ENCODE measurements at regions not wholly inside any gene's neighbourhood (a gene's known extent, or its start where the extent isn't known, plus 50 kb on each side); places are given as distances from the start of the nearest gene placed in this dataset.

- Histone ChIP-seq H3K27me3 (ENCODE audit: control insufficient read depth, insufficient read depth, low read length) (no peaks in the 10 kb centered on the region), H3K4me1 (ENCODE audit: control insufficient read depth, insufficient read depth, low read length, poor library complexity, severe bottlenecking) (no peaks in the 10 kb centered on the region), H3K27ac (ENCODE audit: insufficient read depth, low read length, poor library complexity, severe bottlenecking) (no peak overlapping the region), H3K9me3 (ENCODE audit: control insufficient read depth in 2 of 2, low read length in 2 of 2) (no peaks in the 10 kb centered on the region), H3K4me3 (ENCODE audit: low read depth, low read length) (no peak overlapping the region), H3K36me3 (ENCODE audit: control insufficient read depth, insufficient read depth, low read length) (no peaks in the 10 kb centered on the region)
- no peaks in the 10 kb centered on the region for H3K27me3 Mint-ChIP-seq
- no peak overlapping the region for H3K27ac Mint-ChIP-seq
- H3K36me3 Mint-ChIP-seq, result no peaks in the 10 kb centered on the region
- no peak overlapping the region for H3K4me3 Mint-ChIP-seq
- H3K9me3 Mint-ChIP-seq, result no peaks in the 10 kb centered on the region
- no peak for DNase-seq
- no peak for ATAC-seq (ENCODE audit: low read depth in 2 of 2)
- H3K4me1 Mint-ChIP-seq, result no peaks in the 10 kb centered on the region
Measured at GRCh38 chrX:96447161-96447560, 237.5 kb upstream of the DIAPH2 start.

GRCh38 chrX:96449191-96449590, 235.5 kb upstream of the DIAPH2 start:
- DNase-seq (no peak), ATAC-seq (ENCODE audit: low read depth in 2 of 2) (no peak)
- Mint-ChIP-seq H3K4me1 (no peaks in the 10 kb centered on the region), H3K27ac (no peak overlapping the region), H3K9me3 (no peaks in the 10 kb centered on the region), H3K27me3 (no peaks in the 10 kb centered on the region), H3K36me3 (no peaks in the 10 kb centered on the region), H3K4me3 (no peak overlapping the region)
- Histone ChIP-seq H3K9me3 (ENCODE audit: control insufficient read depth in 2 of 2, low read length in 2 of 2) (no peaks in the 10 kb centered on the region), H3K4me3 (ENCODE audit: low read depth, low read length) (no peak overlapping the region), H3K27me3 (ENCODE audit: control insufficient read depth, insufficient read depth, low read length) (no peaks in the 10 kb centered on the region), H3K36me3 (ENCODE audit: control insufficient read depth, insufficient read depth, low read length) (no peaks in the 10 kb centered on the region), H3K27ac (ENCODE audit: insufficient read depth, low read length, poor library complexity, severe bottlenecking) (no peak overlapping the region), H3K4me1 (ENCODE audit: control insufficient read depth, insufficient read depth, low read length, poor library complexity, severe bottlenecking) (no peaks in the 10 kb centered on the region)

- no peak overlapping the region for H3K27ac Mint-ChIP-seq
- no peak for DNase-seq
Measured at GRCh38 chrX:96449896-96450295, 234.7 kb upstream of the DIAPH2 start.

GRCh38 chrX:96453139-96453538, 231.5 kb upstream of the DIAPH2 start:
- no peak for ATAC-seq (ENCODE audit: low read depth in 2 of 2)
- no peak overlapping the region for H3K27ac ChIP-seq (ENCODE audit: insufficient read depth, low read length, poor library complexity, severe bottlenecking)
- no peaks in the 10 kb centered on the region for H3K36me3 ChIP-seq (ENCODE audit: control insufficient read depth, insufficient read depth, low read length)
- H3K4me1 Mint-ChIP-seq, result no peaks in the 10 kb centered on the region
- H3K36me3 Mint-ChIP-seq, result no peaks in the 10 kb centered on the region
- no peak overlapping the region for H3K4me3 ChIP-seq (ENCODE audit: low read depth, low read length)
- H3K9me3 Mint-ChIP-seq, result no peaks in the 10 kb centered on the region
- H3K4me1 ChIP-seq (ENCODE audit: control insufficient read depth, insufficient read depth, low read length, poor library complexity, severe bottlenecking), result no peaks in the 10 kb centered on the region
- no peak overlapping the region for H3K4me3 Mint-ChIP-seq
- no peak overlapping the region for H3K27ac Mint-ChIP-seq
- DNase-seq, result no peak
- H3K9me3 ChIP-seq (ENCODE audit: control insufficient read depth in 2 of 2, low read length in 2 of 2), result no peaks in the 10 kb centered on the region
- no peaks in the 10 kb centered on the region for H3K27me3 ChIP-seq (ENCODE audit: control insufficient read depth, insufficient read depth, low read length)
- H3K27me3 Mint-ChIP-seq, result no peaks in the 10 kb centered on the region

More at GRCh38 chrX:96449896-96450295, 234.7 kb upstream of the DIAPH2 start:
- Mint-ChIP-seq H3K4me3 (no peak overlapping the region), H3K36me3 (no peaks in the 10 kb centered on the region), H3K4me1 (no peaks in the 10 kb centered on the region), H3K9me3 (no peaks in the 10 kb centered on the region), H3K27me3 (no peaks in the 10 kb centered on the region)
- H3K9me3 ChIP-seq (ENCODE audit: control insufficient read depth in 2 of 2, low read length in 2 of 2), result no peaks in the 10 kb centered on the region
- no peak overlapping the region for H3K4me3 ChIP-seq (ENCODE audit: low read depth, low read length)
- H3K36me3 ChIP-seq (ENCODE audit: control insufficient read depth, insufficient read depth, low read length), result no peaks in the 10 kb centered on the region
- no peak overlapping the region for H3K27ac ChIP-seq (ENCODE audit: insufficient read depth, low read length, poor library complexity, severe bottlenecking)
- H3K27me3 ChIP-seq (ENCODE audit: control insufficient read depth, insufficient read depth, low read length), result no peaks in the 10 kb centered on the region
- H3K4me1 ChIP-seq (ENCODE audit: control insufficient read depth, insufficient read depth, low read length, poor library complexity, severe bottlenecking), result no peaks in the 10 kb centered on the region
- ATAC-seq (ENCODE audit: low read depth in 2 of 2), result no peak

GRCh38 chrX:96455078-96455477, 229.6 kb upstream of the DIAPH2 start:
- Histone ChIP-seq H3K36me3 (ENCODE audit: control insufficient read depth, insufficient read depth, low read length) (no peaks in the 10 kb centered on the region), H3K9me3 (ENCODE audit: control insufficient read depth in 2 of 2, low read length in 2 of 2) (no peaks in the 10 kb centered on the region), H3K4me1 (ENCODE audit: control insufficient read depth, insufficient read depth, low read length, poor library complexity, severe bottlenecking) (no peaks in the 10 kb centered on the region), H3K27ac (ENCODE audit: insufficient read depth, low read length, poor library complexity, severe bottlenecking) (no peak overlapping the region), H3K27me3 (ENCODE audit: control insufficient read depth, insufficient read depth, low read length) (no peaks in the 10 kb centered on the region), H3K4me3 (ENCODE audit: low read depth, low read length) (no peak overlapping the region)
- no peaks in the 10 kb centered on the region for H3K36me3 Mint-ChIP-seq
- H3K27ac Mint-ChIP-seq, result no peak overlapping the region
- no peaks in the 10 kb centered on the region for H3K4me1 Mint-ChIP-seq
- ATAC-seq (ENCODE audit: low read depth in 2 of 2) (no peak), DNase-seq (no peak)
- no peaks in the 10 kb centered on the region for H3K27me3 Mint-ChIP-seq
- no peak overlapping the region for H3K4me3 Mint-ChIP-seq
- no peaks in the 10 kb centered on the region for H3K9me3 Mint-ChIP-seq

GRCh38 chrX:96464880-96465558, 219.6 kb upstream of the DIAPH2 start:
- Histone ChIP-seq H3K4me3 (ENCODE audit: low read depth, low read length) (no peak overlapping the region), H3K9me3 (ENCODE audit: control insufficient read depth in 2 of 2, low read length in 2 of 2) (no peaks in the 10 kb centered on the region), H3K27me3 (ENCODE audit: control insufficient read depth, insufficient read depth, low read length) (no peaks in the 10 kb centered on the region), H3K27ac (ENCODE audit: insufficient read depth, low read length, poor library complexity, severe bottlenecking) (no peak overlapping the region), H3K36me3 (ENCODE audit: control insufficient read depth, insufficient read depth, low read length) (no peaks in the 10 kb centered on the region), H3K4me1 (ENCODE audit: control insufficient read depth, insufficient read depth, low read length, poor library complexity, severe bottlenecking) (no peaks in the 10 kb centered on the region)
- H3K9me3 Mint-ChIP-seq, result peaks cover 0 to 5% (median 0%) of the 10 kb centered on the region in 7 donors
- no peak for DNase-seq
- no peak for ATAC-seq (ENCODE audit: low read depth in 2 of 2)
- no peak overlapping the region for H3K4me3 Mint-ChIP-seq
- no peaks in the 10 kb centered on the region for H3K36me3 Mint-ChIP-seq
- H3K27me3 Mint-ChIP-seq, result no peaks in the 10 kb centered on the region
- no peaks in the 10 kb centered on the region for H3K4me1 Mint-ChIP-seq
- no peak overlapping the region for H3K27ac Mint-ChIP-seq

- no peaks in the 10 kb centered on the region for H3K36me3 ChIP-seq (ENCODE audit: control insufficient read depth, insufficient read depth, low read length)
- DNase-seq, result no peak
- Mint-ChIP-seq H3K36me3 (no peaks in the 10 kb centered on the region), H3K4me3 (no peak overlapping the region), H3K27ac (no peak overlapping the region), H3K9me3 (peaks cover 0 to 2% (median 0%) of the 10 kb centered on the region in 7 donors), H3K4me1 (no peaks in the 10 kb centered on the region), H3K27me3 (no peaks in the 10 kb centered on the region)
- no peaks in the 10 kb centered on the region for H3K9me3 ChIP-seq (ENCODE audit: control insufficient read depth in 2 of 2, low read length in 2 of 2)
- no peak for ATAC-seq (ENCODE audit: low read depth in 2 of 2)
- no peaks in the 10 kb centered on the region for H3K4me1 ChIP-seq (ENCODE audit: control insufficient read depth, insufficient read depth, low read length, poor library complexity, severe bottlenecking)
- no peaks in the 10 kb centered on the region for H3K27me3 ChIP-seq (ENCODE audit: control insufficient read depth, insufficient read depth, low read length)
- no peak overlapping the region for H3K4me3 ChIP-seq (ENCODE audit: low read depth, low read length)
- H3K27ac ChIP-seq (ENCODE audit: insufficient read depth, low read length, poor library complexity, severe bottlenecking), result no peak overlapping the region
Measured at GRCh38 chrX:96474029-96474740, 210.5 kb upstream of the DIAPH2 start.

GRCh38 chrX:96474741-96475125, 209.9 kb upstream of the DIAPH2 start:
- H3K4me1 Mint-ChIP-seq, result no peaks in the 10 kb centered on the region

More at GRCh38 chrX:96474741-96475125, 209.9 kb upstream of the DIAPH2 start:
- Mint-ChIP-seq H3K27ac (no peak overlapping the region), H3K4me3 (no peak overlapping the region), H3K9me3 (peaks cover 0 to 2% (median 0%) of the 10 kb centered on the region in 7 donors), H3K36me3 (no peaks in the 10 kb centered on the region), H3K27me3 (no peaks in the 10 kb centered on the region)
- Histone ChIP-seq H3K27ac (ENCODE audit: insufficient read depth, low read length, poor library complexity, severe bottlenecking) (no peak overlapping the region), H3K4me1 (ENCODE audit: control insufficient read depth, insufficient read depth, low read length, poor library complexity, severe bottlenecking) (no peaks in the 10 kb centered on the region), H3K4me3 (ENCODE audit: low read depth, low read length) (no peak overlapping the region), H3K36me3 (ENCODE audit: control insufficient read depth, insufficient read depth, low read length) (no peaks in the 10 kb centered on the region), H3K9me3 (ENCODE audit: control insufficient read depth in 2 of 2, low read length in 2 of 2) (no peaks in the 10 kb centered on the region), H3K27me3 (ENCODE audit: control insufficient read depth, insufficient read depth, low read length) (no peaks in the 10 kb centered on the region)
- DNase-seq (no peak), ATAC-seq (ENCODE audit: low read depth in 2 of 2) (no peak)
